ENCODE measurements at regions not wholly inside any gene's neighbourhood (a gene's known extent, or its start where the extent isn't known, plus 50 kb on each side); places are given as distances from the start of the nearest gene placed in this dataset.

DNA sequence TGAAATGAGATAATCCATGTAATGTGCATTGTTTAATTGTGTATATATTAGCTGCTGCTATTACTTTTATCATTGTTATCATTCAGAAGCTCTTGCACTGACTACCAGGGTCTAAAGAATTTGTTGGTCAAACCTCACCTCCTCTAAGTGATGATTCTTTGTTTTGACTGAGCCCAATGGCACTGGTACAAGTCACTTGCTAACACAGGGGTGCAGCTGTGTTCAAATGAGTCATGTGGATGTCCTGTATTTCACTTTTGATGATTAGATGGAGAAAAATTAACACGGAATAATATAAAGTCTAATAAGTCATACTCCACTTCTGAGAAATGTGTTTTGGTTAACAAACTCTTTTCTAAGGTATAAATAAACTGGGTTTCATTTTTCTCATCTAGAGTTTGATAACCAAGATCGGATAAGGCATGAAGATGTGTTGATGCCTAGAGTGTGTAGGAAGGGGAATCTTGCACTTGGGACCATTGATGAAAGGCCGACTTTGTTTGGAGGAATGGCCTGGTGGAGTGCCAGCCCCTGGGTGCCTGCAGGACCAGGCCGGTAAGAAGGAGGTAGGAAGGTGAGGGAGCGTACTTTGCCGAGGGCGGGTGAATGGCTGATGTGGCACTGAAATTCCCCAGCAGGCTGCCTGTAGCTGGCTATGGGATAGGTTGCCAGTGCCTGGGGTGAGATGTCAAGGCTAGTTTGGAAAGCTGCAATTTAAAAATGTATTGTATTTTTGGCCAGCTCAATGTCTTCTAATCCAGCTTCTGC, 244.7 kb upstream of the ZPLD1 start:
- intact Hi-C loops (cut with micrococcal nuclease), result no loop called here

DNA sequence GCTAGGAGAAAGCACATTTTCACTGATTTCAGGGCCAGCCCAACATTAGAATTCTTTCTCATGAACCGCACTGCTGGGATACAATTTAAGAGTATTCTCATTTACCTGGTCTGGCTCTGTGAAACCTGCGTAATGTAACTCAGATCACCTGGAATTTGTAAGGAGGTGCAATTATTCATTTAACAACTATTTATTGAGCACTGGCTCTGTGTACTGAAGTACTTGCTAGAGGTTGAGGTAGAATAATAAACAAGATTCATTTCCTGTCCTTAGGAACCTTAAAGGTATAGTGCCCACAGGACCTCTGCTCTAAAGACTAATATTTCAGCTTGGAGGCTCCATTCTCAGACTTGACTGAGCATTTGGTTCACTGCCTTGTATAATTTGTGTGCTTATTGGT, 242.2 kb upstream of the ZPLD1 start:
- TF ChIP-seq, protein P1, sequence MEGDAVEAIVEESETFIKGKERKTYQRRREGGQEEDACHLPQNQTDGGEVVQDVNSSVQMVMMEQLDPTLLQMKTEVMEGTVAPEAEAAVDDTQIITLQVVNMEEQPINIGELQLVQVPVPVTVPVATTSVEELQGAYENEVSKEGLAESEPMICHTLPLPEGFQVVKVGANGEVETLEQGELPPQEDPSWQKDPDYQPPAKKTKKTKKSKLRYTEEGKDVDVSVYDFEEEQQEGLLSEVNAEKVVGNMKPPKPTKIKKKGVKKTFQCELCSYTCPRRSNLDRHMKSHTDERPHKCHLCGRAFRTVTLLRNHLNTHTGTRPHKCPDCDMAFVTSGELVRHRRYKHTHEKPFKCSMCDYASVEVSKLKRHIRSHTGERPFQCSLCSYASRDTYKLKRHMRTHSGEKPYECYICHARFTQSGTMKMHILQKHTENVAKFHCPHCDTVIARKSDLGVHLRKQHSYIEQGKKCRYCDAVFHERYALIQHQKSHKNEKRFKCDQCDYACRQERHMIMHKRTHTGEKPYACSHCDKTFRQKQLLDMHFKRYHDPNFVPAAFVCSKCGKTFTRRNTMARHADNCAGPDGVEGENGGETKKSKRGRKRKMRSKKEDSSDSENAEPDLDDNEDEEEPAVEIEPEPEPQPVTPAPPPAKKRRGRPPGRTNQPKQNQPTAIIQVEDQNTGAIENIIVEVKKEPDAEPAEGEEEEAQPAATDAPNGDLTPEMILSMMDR (IDR thresholded peaks at IDR 0.05), result no peak
- H3K27me3 ChIP-seq (ENCODE audit: control insufficient read depth in 2 of 2, insufficient read depth in 2 of 2, low read length in 2 of 2), result no peaks in the 10 kb centered on the region
- H3K9ac ChIP-seq (ENCODE audit: insufficient read depth, low read length, poor library complexity, severe bottlenecking), result no peak overlapping the region
- H3K27me3 Mint-ChIP-seq (ENCODE audit: low read depth in 3 of 3), result no peaks in the 10 kb centered on the region
- no peak overlapping the region for H3K27ac ChIP-seq (ENCODE audit: low read depth in 1 of 2, low read length in 2 of 2)
- H3K36me3 ChIP-seq (replicated peaks in 1 of 2; ENCODE audit: control insufficient read depth in 1 of 2, insufficient read depth in 2 of 2, low read length in 2 of 2), result no peaks in the 10 kb centered on the region
- no peak for DNase-seq
- H3K36me3 Mint-ChIP-seq, result no peaks in the 10 kb centered on the region
- no peaks in the 10 kb centered on the region for H4K20me1 ChIP-seq (ENCODE audit: insufficient read depth, low read length)
- peaks cover 12 to 14% of the 10 kb centered on the region in 2 donors for H3K4me1 ChIP-seq (ENCODE audit: control insufficient read depth in 1 of 2, insufficient read depth in 2 of 2, low read length in 2 of 2)
- H3K79me2 ChIP-seq (ENCODE audit: insufficient read depth, low read length), result no peaks in the 10 kb centered on the region
- H3K4me2 ChIP-seq (replicated peaks; ENCODE audit: extremely low read depth, low read length, poor library complexity, severe bottlenecking), result no peak overlapping the region
- no peaks in the 10 kb centered on the region for H3K9me3 Mint-ChIP-seq
- no peak overlapping the region for H3K4me3 ChIP-seq (replicated peaks in 1 of 3; ENCODE audit: low read depth in 2 of 3, low read length in 3 of 3)
- H3K4me1 Mint-ChIP-seq, result peaks cover 22% of the 10 kb centered on the region
- no peak overlapping the region for H3K4me3 Mint-ChIP-seq
- intact Hi-C loops (cut with micrococcal nuclease), result no loop called here
- H3K27ac Mint-ChIP-seq, result no peak overlapping the region
- no CpG with 5 or more reads among the region's 2 CpGs for WGBS (ENCODE audit: insufficient coverage)
- H3K9me3 ChIP-seq (replicated peaks in 1 of 2; ENCODE audit: control insufficient read depth in 1 of 2, insufficient read depth in 1 of 2, low read length in 2 of 2), result no peaks in the 10 kb centered on the region
- H2AFZ ChIP-seq (ENCODE audit: insufficient read depth, low read depth, low read length, poor library complexity, severe bottlenecking), result no peak overlapping the region

More for the DNA sequence above, 244.7 kb upstream of the ZPLD1 start:
- no peaks in the 10 kb centered on the region for H4K20me1 ChIP-seq (ENCODE audit: insufficient read depth, low read length)
- TF ChIP-seq, protein P1 (IDR thresholded peaks at IDR 0.05), result no peak
- Mint-ChIP-seq H3K4me3 (no peak overlapping the region), H3K9me3 (peaks cover 0 to 4% (median 0%) of the 10 kb centered on the region in 7 donors), H3K27me3 (ENCODE audit: low read depth in 3 of 3) (no peaks in the 10 kb centered on the region), H3K27ac (no peak overlapping the region), H3K4me1 (peaks cover 18% of the 10 kb centered on the region), H3K36me3 (no peaks in the 10 kb centered on the region)
- H3K9ac ChIP-seq (ENCODE audit: insufficient read depth, low read length, poor library complexity, severe bottlenecking), result no peak overlapping the region
- H3K36me3 ChIP-seq (replicated peaks in 1 of 2; ENCODE audit: control insufficient read depth in 1 of 2, insufficient read depth in 2 of 2, low read length in 2 of 2), result no peaks in the 10 kb centered on the region
- no peak for DNase-seq
- H3K9me3 ChIP-seq (replicated peaks in 1 of 2; ENCODE audit: control insufficient read depth in 1 of 2, insufficient read depth in 1 of 2, low read length in 2 of 2), result no peaks in the 10 kb centered on the region
- H3K27ac ChIP-seq (ENCODE audit: low read depth in 1 of 2, low read length in 2 of 2), result no peak overlapping the region
- H2AFZ ChIP-seq (ENCODE audit: insufficient read depth, low read depth, low read length, poor library complexity, severe bottlenecking), result no peak overlapping the region
- H3K27me3 ChIP-seq (ENCODE audit: control insufficient read depth in 2 of 2, insufficient read depth in 2 of 2, low read length in 2 of 2), result no peaks in the 10 kb centered on the region
- H3K4me1 ChIP-seq (ENCODE audit: control insufficient read depth in 1 of 2, insufficient read depth in 2 of 2, low read length in 2 of 2), result peaks cover 12 to 14% of the 10 kb centered on the region in 2 donors
- H3K4me3 ChIP-seq (replicated peaks in 1 of 3; ENCODE audit: low read depth in 2 of 3, low read length in 3 of 3), result no peak overlapping the region
- 96% methylated on average over 5 of the region's 7 CpGs for WGBS (ENCODE audit: insufficient coverage)
- H3K79me2 ChIP-seq (ENCODE audit: insufficient read depth, low read length), result no peaks in the 10 kb centered on the region
- no peak overlapping the region for H3K4me2 ChIP-seq (replicated peaks; ENCODE audit: extremely low read depth, low read length, poor library complexity, severe bottlenecking)
